Kidney epithelial cell (primary cell): ENCODE measurements at regions not wholly inside any gene's neighbourhood (a gene's known extent, or its start where the extent isn't known, plus 50 kb on each side); places are given as distances from the start of the nearest gene placed in this dataset.

Experiments used
- DNase-seq: peaks from one replicate; pipeline ENCODE4 v3.0.0-alpha.2; 2010; ENCODE audit warnings: low read depth
- H3K27me3 ChIP-seq: 2 replicates; pipeline ENCODE4 v1.6.0; 2011; ENCODE audit warnings: low read length; ENCODE audit not compliant: control insufficient read depth, insufficient read depth
- H3K36me3 ChIP-seq: 2 replicates; pipeline ENCODE4 v1.5.1; 2011; ENCODE audit warnings: low read length; ENCODE audit not compliant: control insufficient read depth, insufficient read depth
- H3K4me3 ChIP-seq: 2 replicates; pipeline ENCODE4 v1.5.1; 2011; ENCODE audit warnings: low read depth, mild to moderate bottlenecking, control low read depth, low read length
- CTCF ChIP-seq: IDR thresholded peaks from 2 replicates; pipeline ENCODE4 v1.5.1; 2011; ENCODE audit warnings: mild to moderate bottlenecking, moderate library complexity, low read length, control low read depth, inconsistent platforms; ENCODE audit not compliant: insufficient read depth, poor library complexity, severe bottlenecking

- no peaks in the 10 kb centered on the region for H3K36me3 ChIP-seq
- H3K27me3 ChIP-seq, result no peaks in the 10 kb centered on the region
- DNase-seq, result no peak
- TF ChIP-seq CTCF, result no peak
- H3K4me3 ChIP-seq, result no peak overlapping the region
These were observed 145.3 kb downstream of the S1PR1 start for GRCh38 chr1:101382135-101382534.

GRCh38 chr1:101388904-101389546 lies 152.2 kb downstream of the S1PR1 start:
- Histone ChIP-seq H3K27me3 (no peaks in the 10 kb centered on the region), H3K4me3 (no peak overlapping the region), H3K36me3 (no peaks in the 10 kb centered on the region)
- peak; percentile 5 for DNase-seq
- TF ChIP-seq CTCF, result no peak

DNA sequence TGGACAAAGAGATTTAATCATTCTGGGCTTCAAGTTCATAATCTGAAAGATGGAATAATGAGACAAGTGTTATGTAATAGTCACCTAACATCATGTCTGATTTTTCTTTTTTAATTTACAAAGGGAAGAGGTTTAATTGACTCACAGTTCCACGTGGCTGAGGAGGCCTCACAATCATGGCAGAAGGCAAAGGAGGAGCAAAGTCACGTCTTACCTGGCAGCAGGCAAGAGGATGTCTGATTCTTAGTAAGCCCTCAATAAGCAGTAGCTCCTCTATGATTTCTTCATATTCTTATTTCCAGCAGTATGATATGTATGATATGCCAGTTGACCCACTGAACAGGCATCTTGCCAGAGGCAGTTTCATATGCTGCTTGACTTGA lies 152.7 kb downstream of the S1PR1 start:
- no peak for DNase-seq
- no peak overlapping the region for H3K4me3 ChIP-seq

GRCh38 chr1:101392552-101392951 lies 155.7 kb downstream of the S1PR1 start:
- no peak for TF ChIP-seq CTCF
- H3K36me3 ChIP-seq, result no peaks in the 10 kb centered on the region

More for the DNA sequence above, 152.7 kb downstream of the S1PR1 start:
- TF ChIP-seq CTCF, result no peak
- no peaks in the 10 kb centered on the region for H3K27me3 ChIP-seq
- no peaks in the 10 kb centered on the region for H3K36me3 ChIP-seq

DNA sequence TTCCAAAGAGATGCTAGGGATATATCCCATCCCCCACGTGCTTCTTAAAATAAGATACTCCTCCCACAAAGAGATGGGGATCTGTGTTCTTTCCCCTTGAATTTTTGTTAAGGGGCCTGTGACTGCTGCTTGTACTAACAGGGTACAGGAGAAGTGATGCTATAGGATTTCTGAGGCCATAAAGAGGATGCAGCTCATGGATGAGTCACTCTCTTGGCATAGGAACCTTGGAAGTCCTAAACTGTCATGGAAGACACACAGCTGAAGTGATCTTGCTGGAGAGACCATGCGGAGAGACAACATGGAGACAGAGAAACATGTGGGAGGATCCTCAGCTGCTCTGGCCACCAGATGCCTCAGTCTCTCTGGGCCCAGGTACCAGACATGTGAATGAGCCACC lies 157.2 kb downstream of the S1PR1 start:
- no peaks in the 10 kb centered on the region for H3K27me3 ChIP-seq
- H3K4me3 ChIP-seq, result no peak overlapping the region
- TF ChIP-seq CTCF, result no peak
- H3K36me3 ChIP-seq, result no peaks in the 10 kb centered on the region
- DNase-seq, result no peak

More at GRCh38 chr1:101392552-101392951, 155.7 kb downstream of the S1PR1 start:
- Histone ChIP-seq H3K4me3 (no peak overlapping the region), H3K27me3 (no peaks in the 10 kb centered on the region)
- DNase-seq, result no peak

- Histone ChIP-seq H3K4me3 (no peak overlapping the region), H3K36me3 (no peaks in the 10 kb centered on the region), H3K27me3 (no peaks in the 10 kb centered on the region)
- no peak for DNase-seq
- no peak for TF ChIP-seq CTCF
These were observed 162.4 kb downstream of the S1PR1 start for GRCh38 chr1:101399222-101399621.
